Esophagus squamous epithelium (tissue), 4 donors: ENCODE measurements at regions not wholly inside any gene's neighbourhood (a gene's known extent, or its start where the extent isn't known, plus 50 kb on each side); places are given as distances from the start of the nearest gene placed in this dataset.

Experiments used
- POLR2A ChIP-seq, 4 donors: fragments of 450-650 bp; IDR thresholded peaks; one replicate each; pipeline ENCODE4 v1.6.1; 2017; ENCODE audit warnings: antibody characterized with exemption in 4 of 4, mild to moderate bottlenecking in 4 of 4, moderate library complexity in 3 of 4
- TF ChIP-seq, protein P1 (sequence below), 6 experiments: fragments of 450-650 bp in 4 of 6; fragments of 200-600 bp in 2 of 6; sonication (generic) in 2 of 6; IDR thresholded peaks; one replicate each; pipeline ENCODE4 v1.5.1; 2016 to 2019; ENCODE audit warnings: antibody characterized with exemption in 6 of 6, mild to moderate bottlenecking in 4 of 6, moderate library complexity in 4 of 6

DNA sequence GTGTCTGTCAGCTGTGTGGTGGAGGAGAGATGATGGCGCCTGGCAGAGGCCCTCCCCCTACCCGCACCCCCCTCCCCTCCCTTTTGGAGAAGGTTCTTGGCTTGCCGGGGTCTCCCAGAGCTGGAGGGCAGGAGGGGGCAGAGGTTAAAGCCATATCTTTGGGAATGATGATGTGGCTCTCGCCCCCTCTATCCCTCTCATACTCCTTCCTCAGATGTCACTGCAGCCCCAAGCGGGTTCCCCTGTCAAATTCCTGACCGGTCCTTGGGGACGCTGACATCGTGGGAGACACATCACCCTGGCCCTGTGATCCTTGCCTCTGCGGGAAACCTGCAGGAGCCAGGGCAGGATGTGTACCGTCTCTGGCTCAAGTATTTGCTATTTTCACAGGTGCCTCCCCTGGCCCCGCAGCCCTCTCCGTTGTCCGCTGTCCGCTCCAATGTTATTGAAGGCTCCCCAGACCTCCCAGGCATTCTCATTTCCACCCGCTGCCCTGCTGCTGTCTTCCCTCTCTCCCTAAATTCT is 109.5 kb downstream of the FOXD1 start:
- TF ChIP-seq, protein P1, sequence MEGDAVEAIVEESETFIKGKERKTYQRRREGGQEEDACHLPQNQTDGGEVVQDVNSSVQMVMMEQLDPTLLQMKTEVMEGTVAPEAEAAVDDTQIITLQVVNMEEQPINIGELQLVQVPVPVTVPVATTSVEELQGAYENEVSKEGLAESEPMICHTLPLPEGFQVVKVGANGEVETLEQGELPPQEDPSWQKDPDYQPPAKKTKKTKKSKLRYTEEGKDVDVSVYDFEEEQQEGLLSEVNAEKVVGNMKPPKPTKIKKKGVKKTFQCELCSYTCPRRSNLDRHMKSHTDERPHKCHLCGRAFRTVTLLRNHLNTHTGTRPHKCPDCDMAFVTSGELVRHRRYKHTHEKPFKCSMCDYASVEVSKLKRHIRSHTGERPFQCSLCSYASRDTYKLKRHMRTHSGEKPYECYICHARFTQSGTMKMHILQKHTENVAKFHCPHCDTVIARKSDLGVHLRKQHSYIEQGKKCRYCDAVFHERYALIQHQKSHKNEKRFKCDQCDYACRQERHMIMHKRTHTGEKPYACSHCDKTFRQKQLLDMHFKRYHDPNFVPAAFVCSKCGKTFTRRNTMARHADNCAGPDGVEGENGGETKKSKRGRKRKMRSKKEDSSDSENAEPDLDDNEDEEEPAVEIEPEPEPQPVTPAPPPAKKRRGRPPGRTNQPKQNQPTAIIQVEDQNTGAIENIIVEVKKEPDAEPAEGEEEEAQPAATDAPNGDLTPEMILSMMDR (IDR thresholded peaks at IDR 0.05) = no peak
- no peak for TF ChIP-seq POLR2A (IDR thresholded peaks at IDR 0.05)
